ENCODE measurements at regions not wholly inside any gene's neighbourhood (a gene's known extent, or its start where the extent isn't known, plus 50 kb on each side); places are given as distances from the start of the nearest gene placed in this dataset.

DNA sequence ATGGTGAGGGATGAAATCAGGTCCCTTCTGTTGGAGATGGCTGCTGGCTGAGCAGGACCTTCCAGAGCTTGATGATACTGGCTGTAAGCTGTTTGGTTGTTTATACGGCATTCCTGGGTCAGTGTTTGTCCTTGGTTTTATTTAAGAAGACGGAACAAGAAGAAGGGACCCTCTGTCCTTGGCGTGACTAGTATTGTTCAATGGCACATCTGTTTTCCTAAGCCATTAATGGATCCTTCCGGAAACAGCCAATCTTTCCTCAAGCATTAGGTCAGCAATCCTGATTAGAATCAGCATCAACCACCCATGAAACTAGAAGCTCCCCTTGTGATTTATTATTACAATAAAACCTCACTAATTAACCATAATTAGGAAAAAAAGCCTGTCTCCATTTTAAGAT, 128.7 kb upstream of the KIAA1217 start:
- H3K27ac ChIP-seq = no peak overlapping the region
- no peak for TF ChIP-seq ZFX (IDR thresholded peaks at IDR 0.05; ENCODE audit: borderline replicate concordance)
- TF ChIP-seq, protein P1, sequence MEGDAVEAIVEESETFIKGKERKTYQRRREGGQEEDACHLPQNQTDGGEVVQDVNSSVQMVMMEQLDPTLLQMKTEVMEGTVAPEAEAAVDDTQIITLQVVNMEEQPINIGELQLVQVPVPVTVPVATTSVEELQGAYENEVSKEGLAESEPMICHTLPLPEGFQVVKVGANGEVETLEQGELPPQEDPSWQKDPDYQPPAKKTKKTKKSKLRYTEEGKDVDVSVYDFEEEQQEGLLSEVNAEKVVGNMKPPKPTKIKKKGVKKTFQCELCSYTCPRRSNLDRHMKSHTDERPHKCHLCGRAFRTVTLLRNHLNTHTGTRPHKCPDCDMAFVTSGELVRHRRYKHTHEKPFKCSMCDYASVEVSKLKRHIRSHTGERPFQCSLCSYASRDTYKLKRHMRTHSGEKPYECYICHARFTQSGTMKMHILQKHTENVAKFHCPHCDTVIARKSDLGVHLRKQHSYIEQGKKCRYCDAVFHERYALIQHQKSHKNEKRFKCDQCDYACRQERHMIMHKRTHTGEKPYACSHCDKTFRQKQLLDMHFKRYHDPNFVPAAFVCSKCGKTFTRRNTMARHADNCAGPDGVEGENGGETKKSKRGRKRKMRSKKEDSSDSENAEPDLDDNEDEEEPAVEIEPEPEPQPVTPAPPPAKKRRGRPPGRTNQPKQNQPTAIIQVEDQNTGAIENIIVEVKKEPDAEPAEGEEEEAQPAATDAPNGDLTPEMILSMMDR (IDR thresholded peaks at IDR 0.05) = no peak

DNA sequence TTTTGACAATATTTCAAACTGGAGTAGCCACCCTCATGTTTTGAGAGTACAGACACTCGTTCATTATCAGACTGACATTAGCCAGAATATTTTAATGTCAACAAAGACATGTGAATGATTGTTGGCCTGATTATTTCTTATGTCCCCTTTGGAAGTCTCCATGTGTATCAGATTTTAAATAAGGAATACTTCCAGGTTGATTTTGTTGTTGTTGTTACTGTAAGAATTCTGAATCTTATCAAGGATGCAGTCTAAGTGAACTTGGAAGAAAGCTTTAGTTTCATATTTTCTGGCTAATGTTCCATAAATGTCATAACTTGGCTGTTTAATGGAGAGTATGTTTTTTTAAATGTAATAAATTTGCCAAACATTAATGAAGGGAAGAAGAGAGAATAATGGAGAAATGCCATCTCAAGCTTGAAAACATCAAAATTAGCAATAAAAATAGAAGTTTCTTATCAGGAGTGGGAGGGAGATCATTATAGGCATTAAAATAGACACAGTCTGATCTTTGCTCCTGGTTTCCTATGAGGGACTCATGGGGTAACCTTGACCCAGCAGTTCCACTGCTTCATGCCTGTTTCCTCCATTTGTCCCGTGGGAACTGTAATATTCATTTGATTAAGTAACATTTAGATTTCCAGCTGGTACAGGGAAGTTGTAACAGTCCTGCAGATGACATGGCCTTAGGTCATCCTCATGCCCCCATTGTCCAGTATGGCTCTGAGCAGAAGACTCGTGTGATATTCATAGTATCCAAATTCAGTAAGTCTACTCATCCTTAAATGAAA, 122.4 kb upstream of the KIAA1217 start:
- H3K27ac ChIP-seq = no peak overlapping the region
- TF ChIP-seq, protein P1 (IDR thresholded peaks at IDR 0.05) = no peak
- no peak for TF ChIP-seq ZFX (IDR thresholded peaks at IDR 0.05; ENCODE audit: borderline replicate concordance)

DNA sequence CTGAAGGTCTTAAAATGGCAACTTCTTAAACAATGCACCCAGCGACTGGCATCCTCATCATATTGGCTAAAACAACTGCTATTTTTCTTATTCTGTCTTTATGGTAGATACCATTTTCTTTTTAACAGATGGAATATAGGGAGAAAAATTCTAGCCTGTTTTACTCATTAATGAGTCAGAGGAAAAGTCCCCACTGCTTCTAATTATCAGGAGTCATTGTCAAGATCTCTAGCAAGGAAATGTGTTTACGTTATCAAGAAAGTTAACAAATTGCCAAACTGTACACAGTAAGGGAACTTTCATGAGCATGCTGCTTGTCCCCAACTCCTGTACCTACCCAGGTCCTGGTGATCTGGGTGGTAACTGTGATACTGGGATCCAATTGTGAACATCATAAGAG, 117.7 kb upstream of the KIAA1217 start:
- H3K27ac ChIP-seq = no peak overlapping the region
- TF ChIP-seq, protein P1 (IDR thresholded peaks at IDR 0.05) = no peak
- no peak for TF ChIP-seq ZFX (IDR thresholded peaks at IDR 0.05; ENCODE audit: borderline replicate concordance)

DNA sequence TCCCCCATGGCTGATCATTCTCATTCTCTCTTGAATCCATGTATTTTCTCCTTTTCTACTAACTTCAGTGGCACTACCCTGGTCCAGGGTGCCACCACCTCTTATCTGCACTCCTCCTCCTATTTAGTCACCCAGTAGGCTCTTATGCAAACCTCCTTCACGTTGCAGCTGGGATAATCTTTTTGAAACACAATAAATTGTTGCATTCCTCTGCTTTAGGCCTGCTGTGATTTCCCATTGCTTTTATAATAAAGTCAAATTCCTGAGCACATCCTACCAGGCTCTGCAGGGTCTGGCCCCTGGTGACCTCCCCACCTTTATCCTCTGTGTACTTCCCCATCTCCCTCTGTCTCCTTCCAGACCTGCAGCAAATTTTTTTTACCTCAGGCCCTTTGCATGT, 112.7 kb upstream of the KIAA1217 start:
- H3K27ac ChIP-seq = no peak overlapping the region

DNA sequence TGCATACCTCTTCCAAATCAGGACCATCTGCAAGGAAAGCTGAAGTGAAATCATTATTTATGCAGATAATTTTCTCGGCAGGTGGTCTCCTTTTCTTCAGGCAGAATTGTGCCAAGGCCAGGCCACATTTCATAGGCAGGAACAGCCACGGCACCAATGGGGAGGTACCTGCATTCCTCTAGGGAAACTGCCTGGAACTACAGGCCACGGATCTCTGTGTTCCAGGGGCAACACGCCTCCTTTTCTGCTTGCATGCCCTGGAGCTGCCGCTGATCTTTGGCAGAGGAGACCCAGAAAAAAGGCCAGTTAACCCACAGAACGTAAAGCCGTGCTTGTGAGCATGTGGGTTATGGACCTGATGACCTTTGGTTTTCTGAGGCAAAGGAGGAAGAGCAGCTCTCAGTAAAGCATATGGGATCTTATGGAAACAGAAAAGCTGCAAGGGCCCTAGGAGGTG, 111.2 kb upstream of the KIAA1217 start:
- no peak overlapping the region for H3K27ac ChIP-seq
- TF ChIP-seq ZFX (IDR thresholded peaks at IDR 0.05; ENCODE audit: borderline replicate concordance) = no peak
- TF ChIP-seq, protein P1 (IDR thresholded peaks at IDR 0.05) = no peak

More for the DNA sequence above, 112.7 kb upstream of the KIAA1217 start:
- TF ChIP-seq, protein P1 (IDR thresholded peaks at IDR 0.05) = no peak
- TF ChIP-seq ZFX (IDR thresholded peaks at IDR 0.05; ENCODE audit: borderline replicate concordance) = no peak

DNA sequence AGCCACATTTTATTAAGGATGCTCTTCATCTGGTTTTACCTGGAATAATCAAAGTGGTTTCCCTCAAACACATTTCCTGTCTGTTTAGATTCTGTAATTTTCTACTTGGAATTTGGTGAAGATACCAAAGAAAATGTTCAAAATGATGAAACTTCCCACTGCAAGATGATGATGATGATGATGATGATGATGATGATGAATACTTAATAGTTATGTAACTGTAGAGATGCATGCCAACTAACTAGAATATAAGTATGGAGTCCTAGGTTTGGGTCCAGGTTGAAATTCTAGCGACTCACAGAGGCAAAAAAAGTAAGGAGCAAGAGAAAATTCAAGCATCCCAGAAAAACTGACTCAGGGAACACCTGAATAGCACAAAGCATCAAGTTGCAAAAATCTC, 104.0 kb upstream of the KIAA1217 start:
- TF ChIP-seq, protein P1 (IDR thresholded peaks at IDR 0.05) = no peak
- no peak for TF ChIP-seq ZFX (IDR thresholded peaks at IDR 0.05; ENCODE audit: borderline replicate concordance)

DNA sequence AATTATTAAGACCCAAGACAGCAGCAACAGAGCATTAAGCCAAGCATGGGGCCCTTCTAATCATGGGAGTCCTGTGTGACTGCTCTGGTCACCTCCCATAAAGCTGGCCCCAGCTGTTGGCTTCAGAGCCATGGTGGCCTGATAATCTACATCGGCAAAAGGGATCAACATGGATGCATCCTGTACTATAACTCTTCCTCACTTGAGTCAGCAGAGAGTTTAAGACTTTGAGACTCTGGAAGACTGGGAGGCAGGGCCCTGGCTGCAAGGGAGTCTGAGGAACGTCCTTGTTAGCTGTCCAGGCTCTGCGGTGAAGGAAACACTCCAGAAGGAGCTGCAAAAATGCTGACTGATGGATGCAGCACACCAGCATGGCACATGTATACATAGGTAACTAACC, 95.0 kb upstream of the KIAA1217 start:
- no peak overlapping the region for H3K27ac ChIP-seq
- TF ChIP-seq ZFX (IDR thresholded peaks at IDR 0.05; ENCODE audit: borderline replicate concordance) = no peak
- TF ChIP-seq, protein P1 (IDR thresholded peaks at IDR 0.05) = no peak

More for the DNA sequence above, 104.0 kb upstream of the KIAA1217 start:
- no peak overlapping the region for H3K27ac ChIP-seq

Data from 22Rv1 (cell line).